ENCODE measurements at regions not wholly inside any gene's neighbourhood (a gene's known extent, or its start where the extent isn't known, plus 50 kb on each side); places are given as distances from the start of the nearest gene placed in this dataset.

GRCh38 chr2:105652014-105652796, 92.5 kb upstream of the NCK2 start:
- DNase-seq (ENCODE audit: low read depth in 2 of 2), result no peak

- no peak for DNase-seq (ENCODE audit: low read depth in 2 of 2)
Measured at GRCh38 chr2:105649534-105649933, 95.2 kb upstream of the NCK2 start.

GRCh38 chr2:105647731-105648130, 97.0 kb upstream of the NCK2 start:
- no peak for DNase-seq (ENCODE audit: low read depth in 2 of 2)

GRCh38 chr2:105646774-105647076, 98.0 kb upstream of the NCK2 start:
- no peak for DNase-seq (ENCODE audit: low read depth in 2 of 2)

GRCh38 chr2:105645938-105646773, 98.6 kb upstream of the NCK2 start:
- no peak for DNase-seq (ENCODE audit: low read depth in 2 of 2)

DNA sequence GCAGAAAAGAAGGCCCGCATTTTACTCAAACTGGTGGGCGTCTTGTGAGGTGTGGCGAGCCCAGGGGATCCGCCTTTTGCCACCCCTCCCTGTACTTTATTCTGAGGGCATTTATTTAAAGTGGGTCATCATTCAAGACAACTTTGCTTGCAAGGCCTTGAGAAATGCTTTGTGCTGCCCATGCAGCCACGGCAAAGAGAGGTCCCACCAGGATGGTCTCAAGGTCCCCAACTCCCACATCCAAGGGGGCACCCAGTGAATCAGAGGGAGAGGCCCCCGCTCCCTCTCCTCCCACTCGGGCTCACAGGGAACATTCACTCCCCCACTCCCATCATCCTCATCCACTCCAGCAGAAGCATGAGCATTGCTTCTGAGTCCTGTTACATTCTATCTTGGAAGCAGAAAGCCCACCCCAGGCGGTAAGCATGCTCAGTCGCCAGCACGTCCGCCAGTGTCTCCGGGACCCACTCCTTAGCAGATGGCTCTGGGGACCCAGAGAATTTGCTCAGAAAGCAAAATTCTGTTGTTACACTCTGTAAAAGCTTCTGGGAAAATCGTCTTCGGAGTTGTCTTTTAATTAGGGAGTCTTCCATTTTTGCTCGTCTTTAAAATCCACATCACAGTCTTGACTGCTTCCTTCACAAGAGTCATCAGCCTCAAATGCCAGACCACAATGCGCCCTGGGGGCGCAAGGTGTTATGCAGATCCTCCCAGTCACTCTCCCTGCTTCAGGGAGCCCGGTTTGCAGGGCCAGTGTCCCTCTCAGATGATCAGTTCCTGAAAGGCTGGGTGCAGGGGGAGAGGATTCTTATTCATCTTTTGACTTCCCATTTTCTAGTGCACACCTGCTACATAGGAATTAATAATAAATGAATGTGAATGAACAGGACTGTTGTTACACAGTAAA, 99.4 kb upstream of the NCK2 start:
- DNase-seq (ENCODE audit: low read depth in 2 of 2), result no peak

GRCh38 chr2:105644174-105644980, 100.3 kb upstream of the NCK2 start:
- no peak for DNase-seq (ENCODE audit: low read depth in 2 of 2)

- DNase-seq (ENCODE audit: low read depth in 2 of 2), result no peak
Measured at GRCh38 chr2:105643405-105644173, 101.1 kb upstream of the NCK2 start.

DNA sequence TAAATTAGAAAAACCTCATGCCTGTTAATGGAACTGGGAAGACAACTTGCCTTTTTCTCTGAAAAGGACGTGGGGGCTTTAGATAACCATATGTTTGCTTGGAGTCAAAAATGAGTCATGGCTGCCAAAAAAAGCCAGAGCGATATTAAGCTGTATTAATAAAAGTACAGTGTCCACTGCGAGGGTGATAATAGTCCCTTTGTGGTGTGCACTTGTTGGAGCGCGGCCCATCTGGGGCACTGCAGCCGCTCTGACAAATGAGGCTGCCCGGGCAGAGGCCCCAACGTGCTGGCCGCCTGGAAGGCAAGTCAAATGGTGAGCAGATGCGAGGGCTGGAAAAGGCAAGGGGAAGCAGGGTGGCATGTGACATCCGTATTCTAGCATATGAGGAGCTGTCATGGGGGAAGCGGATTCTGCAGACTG, 103.3 kb upstream of the NCK2 start:
- no peak for DNase-seq (ENCODE audit: low read depth in 2 of 2)

DNA sequence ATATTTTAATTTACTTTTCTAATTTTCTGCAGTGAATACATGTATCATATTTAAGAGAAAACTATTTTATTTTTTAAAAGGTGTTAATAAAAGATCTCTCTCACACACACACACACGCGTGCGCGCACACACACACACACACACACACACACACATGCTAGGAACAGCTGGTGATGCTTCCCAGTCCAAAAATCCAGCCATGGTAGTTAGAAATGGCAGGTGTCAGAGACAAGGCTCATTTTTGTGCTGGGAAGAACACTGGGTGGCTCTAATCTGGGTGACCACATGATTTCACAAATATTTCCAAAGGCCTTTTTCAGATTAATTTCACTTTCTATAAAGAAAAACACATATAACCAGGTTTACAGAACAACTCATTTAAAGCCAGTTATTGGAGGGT, 104.5 kb upstream of the NCK2 start:
- no peak for DNase-seq (ENCODE audit: low read depth in 2 of 2)

- no peak for DNase-seq (ENCODE audit: low read depth in 2 of 2)
Measured at GRCh38 chr2:105636109-105636740, 108.5 kb upstream of the NCK2 start.

DNA sequence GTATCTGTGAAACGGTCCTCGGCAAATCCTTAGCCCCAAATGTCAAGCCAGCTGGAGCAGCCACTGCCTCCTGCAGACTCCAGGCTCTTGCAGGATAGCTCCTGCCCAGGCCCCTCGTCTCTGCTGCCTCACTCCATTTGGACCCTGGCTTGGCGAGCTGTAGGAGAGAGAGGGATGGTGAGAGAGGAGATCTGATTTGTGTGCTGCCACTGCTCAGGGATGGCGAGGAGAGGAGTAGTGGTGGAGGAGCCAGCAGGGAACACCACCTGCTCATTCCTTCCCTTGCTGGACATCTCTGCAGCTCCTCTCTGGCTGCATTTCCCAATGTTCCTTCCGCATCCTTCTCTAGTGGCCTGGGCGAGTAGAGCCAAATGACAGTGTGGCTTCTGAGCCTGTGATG, 109.1 kb upstream of the NCK2 start:
- DNase-seq (ENCODE audit: low read depth in 2 of 2), result no peak

GRCh38 chr2:105634198-105634597, 110.5 kb upstream of the NCK2 start:
- no peak for DNase-seq (ENCODE audit: low read depth in 2 of 2)

DNA sequence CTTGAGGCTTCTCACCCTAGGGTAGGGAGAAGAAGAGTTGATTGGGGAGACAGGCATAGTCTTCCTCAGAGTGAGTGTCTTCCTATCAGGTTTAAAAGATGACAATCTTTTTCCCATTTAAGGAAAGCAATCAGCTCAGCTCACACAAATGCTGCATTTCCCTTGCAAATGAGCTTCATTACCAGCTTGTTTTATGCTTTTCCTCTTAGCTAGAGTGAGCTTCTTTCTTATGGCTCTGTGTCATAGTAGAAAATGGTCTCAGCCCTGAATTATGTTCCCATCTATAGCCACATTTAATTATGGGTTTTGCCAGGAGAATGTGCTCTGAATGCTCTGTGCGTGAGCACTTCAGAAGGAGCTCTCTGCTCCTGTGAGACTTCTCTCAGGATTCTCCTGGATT, 112.8 kb upstream of the NCK2 start:
- no peak for DNase-seq (ENCODE audit: low read depth in 2 of 2)

DNA sequence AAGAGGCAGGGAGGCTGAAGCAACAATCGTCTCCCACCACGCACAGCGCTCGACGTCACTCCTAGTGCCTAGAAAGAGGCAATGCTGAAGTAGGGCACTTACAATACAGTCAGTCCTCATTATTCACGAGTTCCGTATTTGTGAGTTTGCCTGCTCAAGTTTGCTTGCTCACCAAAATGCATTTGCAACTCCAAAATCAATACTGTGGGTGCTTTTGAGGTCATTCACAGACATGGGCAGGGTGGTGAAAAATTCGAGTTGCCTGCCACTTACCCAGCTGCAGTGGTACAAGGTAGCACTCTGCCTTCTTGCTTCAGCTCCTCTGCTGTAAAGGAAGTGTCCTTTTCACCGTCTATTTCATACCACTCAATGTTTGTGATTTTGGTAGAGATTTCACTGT, 113.7 kb upstream of the NCK2 start:
- no peak for DNase-seq (ENCODE audit: low read depth in 2 of 2)

GRCh38 chr2:105629634-105630033, 115.1 kb upstream of the NCK2 start:
- no peak for DNase-seq (ENCODE audit: low read depth in 2 of 2)

- no peak for DNase-seq (ENCODE audit: low read depth in 2 of 2)
Measured at GRCh38 chr2:105627534-105627933, 117.2 kb upstream of the NCK2 start.

DNA sequence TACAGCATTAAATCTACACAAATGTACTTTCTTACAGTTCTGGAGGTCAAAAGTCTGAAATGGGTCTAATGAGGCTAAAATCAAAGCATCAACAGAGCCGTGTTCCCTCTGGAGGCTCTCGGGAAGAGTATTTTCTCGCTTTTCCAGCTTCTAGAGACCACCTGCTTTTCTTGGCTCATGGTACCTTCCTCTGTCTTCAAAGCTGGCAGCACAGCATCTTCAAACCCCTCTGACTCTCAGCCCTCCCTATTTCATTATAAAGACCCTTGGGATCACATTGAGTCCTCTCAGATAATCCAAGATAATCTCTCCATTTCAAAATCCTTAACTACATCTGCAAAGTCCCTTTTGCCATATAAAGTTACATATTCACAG, 117.8 kb upstream of the NCK2 start:
- no peak for DNase-seq (ENCODE audit: low read depth in 2 of 2)

- no peak for DNase-seq (ENCODE audit: low read depth in 2 of 2)
Measured at GRCh38 chr2:105626212-105626965, 118.3 kb upstream of the NCK2 start.

- no peak for DNase-seq (ENCODE audit: low read depth in 2 of 2)
Measured at GRCh38 chr2:105625632-105626031, 119.1 kb upstream of the NCK2 start.
